ENCODE measurements at regions not wholly inside any gene's neighbourhood (a gene's known extent, or its start where the extent isn't known, plus 50 kb on each side); places are given as distances from the start of the nearest gene placed in this dataset.

DNA sequence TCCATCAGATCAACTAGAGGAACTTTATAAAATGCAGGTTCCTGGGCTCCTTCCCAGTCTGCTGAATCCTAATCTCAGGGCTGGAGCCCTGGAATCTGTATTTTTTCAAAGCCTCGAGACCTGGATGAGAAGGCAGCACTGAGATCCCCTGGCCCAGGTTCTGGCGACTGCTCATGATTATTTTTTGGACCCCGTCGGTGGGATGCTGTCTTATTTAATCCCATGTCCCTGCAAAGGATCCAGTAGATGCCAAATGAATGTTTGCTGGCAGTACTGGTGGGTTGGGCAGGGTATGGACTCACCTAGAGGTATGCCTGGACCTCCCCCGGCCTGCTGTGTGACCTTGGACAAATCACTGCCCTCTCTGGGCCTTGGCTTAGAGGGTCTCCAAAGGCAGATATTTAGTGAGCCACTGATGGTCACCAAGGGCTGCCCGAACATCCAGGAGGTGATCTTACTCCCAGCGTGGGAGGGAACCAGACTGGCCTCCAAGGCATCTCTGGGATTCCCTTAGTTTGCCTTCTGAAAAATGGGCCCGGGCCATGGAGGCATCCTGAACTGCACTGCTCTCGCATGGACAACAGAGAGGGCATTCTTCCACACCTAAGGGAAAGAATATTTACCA lies 91.6 kb upstream of the RUNX3 start:
- Histone ChIP-seq H3K27ac (ENCODE audit: insufficient read depth, low read length) (peak overlapping the region; percentile 48), H2BK5ac (ENCODE audit: low read depth, low read length, poor library complexity, severe bottlenecking) (peak overlapping the region; percentile 61), H3K4me3 (ENCODE audit: insufficient read depth, low read depth, low read length) (no peak overlapping the region), H2BK120ac (ENCODE audit: low read depth, low read length) (peak overlapping the region; percentile 97), H3K9me1 (ENCODE audit: insufficient read depth, low read length) (peaks cover 26% of the 10 kb centered on the region), H3K14ac (replicated peaks; ENCODE audit: low read depth, low read length) (peak overlapping the region; percentile 85), H2BK15ac (ENCODE audit: low read depth, low read length) (peak overlapping the region; percentile 87; the same call in 2 of the 3 replicates), H3K36me3 (ENCODE audit: control insufficient read depth, insufficient read depth, low read length) (no peaks in the 10 kb centered on the region), H2AK5ac (ENCODE audit: low read depth, low read length) (peak overlapping the region; percentile 96), H3K9me3 (ENCODE audit: control insufficient read depth, insufficient read depth, low read length) (no peaks in the 10 kb centered on the region), H4K8ac (ENCODE audit: low read depth in 2 of 2, low read length in 2 of 2) (peak overlapping the region; percentile 65 to 73; a peak in 3 of 4 replicates), H3K23ac (ENCODE audit: low read depth, low read length) (peak overlapping the region; percentile 45), H3K27me3 (ENCODE audit: control insufficient read depth, insufficient read depth, low read length) (no peaks in the 10 kb centered on the region), H3K4me2 (ENCODE audit: low read depth, low read length) (no peak overlapping the region), H3K9ac (ENCODE audit: low read depth, low read length) (no peak overlapping the region), H2AFZ (replicated peaks; ENCODE audit: low read length, poor library complexity) (peak overlapping the region; percentile 40), H4K91ac (ENCODE audit: insufficient read depth, low read depth, low read length) (peak overlapping the region; percentile 94), H3K4me1 (ENCODE audit: control insufficient read depth, insufficient read depth, low read length) (peaks cover 22% of the 10 kb centered on the region), H3K18ac (ENCODE audit: low read depth, low read length) (peak overlapping the region; percentile 4), H2BK20ac (ENCODE audit: low read depth, low read length) (peak overlapping the region; percentile 95), H2AK9ac (replicated peaks; ENCODE audit: low read depth, low read length, poor library complexity) (no peak overlapping the region), H3K4ac (ENCODE audit: low read depth, low read length) (peak overlapping the region; percentile 86), H4K20me1 (ENCODE audit: insufficient read depth, low read length) (no peaks in the 10 kb centered on the region; the same call in 1 of the 2 replicates), H4K5ac (ENCODE audit: low read depth, low read length) (peak overlapping the region; percentile 51), H3K56ac (ENCODE audit: extremely low read depth, insufficient read depth, low read length) (no peak overlapping the region; the same call in 1 of the 2 replicates), H3K79me1 (ENCODE audit: low read depth in 1 of 2, low read length in 2 of 2) (peaks cover 0 to 4% of the 10 kb centered on the region in 2 experiments; a peak in 1 of 4 replicates)
- no TSS peak for BruUV-seq (replicated peaks)
- ChIA-PET CTCF (no interaction called here), POLR2A (ENCODE audit: unreplicated experiment) (no interaction called here)
- dilution Hi-C loops (cut with HindIII; ENCODE audit: low sequenced_read_pairs, unreplicated experiment), result no loop called here
- TF ChIP-seq FOS (IDR thresholded peaks at IDR 0.05; ENCODE audit: low read depth, low read length) (peak; percentile 65; the same call in 1 of the 2 replicates), ELK1 (IDR thresholded peaks at IDR 0.05; ENCODE audit: borderline replicate concordance, low read depth, low read length) (no peak)
- WGBS, 2 experiments (ENCODE audit: extremely low coverage in 2 of 2, insufficient read length in 1 of 2), result 58% methylated on average over 2 of the region's 9 CpGs; no CpG with 5 or more reads in 1 of the 2 experiments
- no peak for ATAC-seq (ENCODE audit: low read depth)
- in situ Hi-C loops (cut with MboI; ENCODE audit: low sequenced_read_pairs), result no loop called here
- intact Hi-C loops (cut with micrococcal nuclease), result no loop called here
- DNase-seq, result no peak

Measured in IMR-90 (cell line).